ENCODE measurements at regions not wholly inside any gene's neighbourhood (a gene's known extent, or its start where the extent isn't known, plus 50 kb on each side); places are given as distances from the start of the nearest gene placed in this dataset.
A peak's percentile ranks its signal among the peaks of the same experiment; 100 is the strongest.

DNA sequence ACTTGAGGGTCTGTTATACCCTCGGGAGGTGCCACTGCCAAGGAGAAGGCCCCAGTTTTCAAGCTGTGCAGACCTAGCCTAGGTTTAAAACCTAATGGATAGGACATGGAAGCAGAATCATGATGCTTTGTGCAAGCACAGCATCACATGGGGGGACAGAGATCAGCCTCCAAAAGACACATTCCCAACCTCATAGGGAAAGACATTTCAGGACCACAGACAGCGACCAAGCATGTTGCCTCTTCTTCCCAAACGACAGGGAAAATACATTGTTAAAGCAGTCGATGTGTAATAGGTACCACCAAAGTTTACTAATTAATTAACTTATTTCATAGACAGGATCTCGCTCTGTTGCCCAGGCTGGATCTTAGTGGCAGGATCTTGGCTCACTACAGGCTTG lies 573.9 kb downstream of the TCERG1L start:
- TF ChIP-seq, protein P1, sequence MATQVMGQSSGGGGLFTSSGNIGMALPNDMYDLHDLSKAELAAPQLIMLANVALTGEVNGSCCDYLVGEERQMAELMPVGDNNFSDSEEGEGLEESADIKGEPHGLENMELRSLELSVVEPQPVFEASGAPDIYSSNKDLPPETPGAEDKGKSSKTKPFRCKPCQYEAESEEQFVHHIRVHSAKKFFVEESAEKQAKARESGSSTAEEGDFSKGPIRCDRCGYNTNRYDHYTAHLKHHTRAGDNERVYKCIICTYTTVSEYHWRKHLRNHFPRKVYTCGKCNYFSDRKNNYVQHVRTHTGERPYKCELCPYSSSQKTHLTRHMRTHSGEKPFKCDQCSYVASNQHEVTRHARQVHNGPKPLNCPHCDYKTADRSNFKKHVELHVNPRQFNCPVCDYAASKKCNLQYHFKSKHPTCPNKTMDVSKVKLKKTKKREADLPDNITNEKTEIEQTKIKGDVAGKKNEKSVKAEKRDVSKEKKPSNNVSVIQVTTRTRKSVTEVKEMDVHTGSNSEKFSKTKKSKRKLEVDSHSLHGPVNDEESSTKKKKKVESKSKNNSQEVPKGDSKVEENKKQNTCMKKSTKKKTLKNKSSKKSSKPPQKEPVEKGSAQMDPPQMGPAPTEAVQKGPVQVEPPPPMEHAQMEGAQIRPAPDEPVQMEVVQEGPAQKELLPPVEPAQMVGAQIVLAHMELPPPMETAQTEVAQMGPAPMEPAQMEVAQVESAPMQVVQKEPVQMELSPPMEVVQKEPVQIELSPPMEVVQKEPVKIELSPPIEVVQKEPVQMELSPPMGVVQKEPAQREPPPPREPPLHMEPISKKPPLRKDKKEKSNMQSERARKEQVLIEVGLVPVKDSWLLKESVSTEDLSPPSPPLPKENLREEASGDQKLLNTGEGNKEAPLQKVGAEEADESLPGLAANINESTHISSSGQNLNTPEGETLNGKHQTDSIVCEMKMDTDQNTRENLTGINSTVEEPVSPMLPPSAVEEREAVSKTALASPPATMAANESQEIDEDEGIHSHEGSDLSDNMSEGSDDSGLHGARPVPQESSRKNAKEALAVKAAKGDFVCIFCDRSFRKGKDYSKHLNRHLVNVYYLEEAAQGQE (IDR thresholded peaks at IDR 0.05; ENCODE audit: insufficient replicate concordance, low read depth): peak; percentile 92
- TF ChIP-seq, protein P2, sequence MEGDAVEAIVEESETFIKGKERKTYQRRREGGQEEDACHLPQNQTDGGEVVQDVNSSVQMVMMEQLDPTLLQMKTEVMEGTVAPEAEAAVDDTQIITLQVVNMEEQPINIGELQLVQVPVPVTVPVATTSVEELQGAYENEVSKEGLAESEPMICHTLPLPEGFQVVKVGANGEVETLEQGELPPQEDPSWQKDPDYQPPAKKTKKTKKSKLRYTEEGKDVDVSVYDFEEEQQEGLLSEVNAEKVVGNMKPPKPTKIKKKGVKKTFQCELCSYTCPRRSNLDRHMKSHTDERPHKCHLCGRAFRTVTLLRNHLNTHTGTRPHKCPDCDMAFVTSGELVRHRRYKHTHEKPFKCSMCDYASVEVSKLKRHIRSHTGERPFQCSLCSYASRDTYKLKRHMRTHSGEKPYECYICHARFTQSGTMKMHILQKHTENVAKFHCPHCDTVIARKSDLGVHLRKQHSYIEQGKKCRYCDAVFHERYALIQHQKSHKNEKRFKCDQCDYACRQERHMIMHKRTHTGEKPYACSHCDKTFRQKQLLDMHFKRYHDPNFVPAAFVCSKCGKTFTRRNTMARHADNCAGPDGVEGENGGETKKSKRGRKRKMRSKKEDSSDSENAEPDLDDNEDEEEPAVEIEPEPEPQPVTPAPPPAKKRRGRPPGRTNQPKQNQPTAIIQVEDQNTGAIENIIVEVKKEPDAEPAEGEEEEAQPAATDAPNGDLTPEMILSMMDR (IDR thresholded peaks at IDR 0.05; ENCODE audit: insufficient read depth, low read length): no peak
- TF ChIP-seq GABPA (IDR thresholded peaks at IDR 0.05; ENCODE audit: low read depth): no peak
